Activated naive CD8-positive, alpha-beta T cell treated with anti-CD3 and anti-CD28 coated beads for 36 hours (primary cell): ENCODE measurements at regions not wholly inside any gene's neighbourhood (a gene's known extent, or its start where the extent isn't known, plus 50 kb on each side); places are given as distances from the start of the nearest gene placed in this dataset.

Source experiments
- DNase-seq: peaks from one replicate; pipeline ENCODE4 v3.0.0; 2021
- H3K27ac Mint-ChIP-seq: one replicate; pipeline ENCODE4 v1.8.0; 2022; ENCODE audit warnings: mild to moderate bottlenecking, moderate library complexity, mixed read lengths
- H3K27me3 Mint-ChIP-seq: one replicate; pipeline ENCODE4 v1.8.0; 2022; ENCODE audit warnings: mild to moderate bottlenecking, mixed read lengths
- H3K36me3 Mint-ChIP-seq: one replicate; pipeline ENCODE4 v1.8.0; 2021; ENCODE audit warnings: mild to moderate bottlenecking, mixed read lengths
- H3K4me1 Mint-ChIP-seq: one replicate; pipeline ENCODE4 v1.8.0; 2021; ENCODE audit warnings: mixed read lengths
- H3K4me3 Mint-ChIP-seq: one replicate; pipeline ENCODE4 v1.8.0; 2022; ENCODE audit warnings: mild to moderate bottlenecking, moderate library complexity, mixed read lengths
- H3K9me3 Mint-ChIP-seq: one replicate; pipeline ENCODE4 v1.8.0; 2022; ENCODE audit warnings: mixed read lengths

DNA sequence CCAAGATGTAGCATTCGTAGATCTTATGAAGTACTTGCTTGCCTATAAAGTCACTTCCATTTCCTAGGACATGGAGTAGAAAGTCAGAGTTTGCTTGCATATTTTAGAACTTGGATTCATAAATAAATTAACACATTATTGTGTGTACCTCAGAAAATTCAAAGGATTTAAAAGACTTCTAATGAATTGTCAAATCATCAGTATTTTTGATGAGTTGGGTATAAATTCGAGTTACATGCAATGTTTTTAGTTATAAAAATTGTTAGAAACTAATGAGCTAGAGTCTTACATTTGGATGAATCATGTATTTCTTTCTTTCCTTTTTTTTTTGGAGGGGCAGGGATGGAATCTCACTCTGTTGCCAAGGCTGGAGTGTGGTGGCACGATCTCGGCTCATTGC, 156.9 kb upstream of the KCNJ16 start:
- DNase-seq: no peak
- no peaks in the 10 kb centered on the region for H3K36me3 Mint-ChIP-seq
- H3K27ac Mint-ChIP-seq: no peak overlapping the region
- H3K4me1 Mint-ChIP-seq: no peaks in the 10 kb centered on the region
- H3K4me3 Mint-ChIP-seq: no peak overlapping the region
- peaks cover 3% of the 10 kb centered on the region for H3K27me3 Mint-ChIP-seq
- peaks cover 6% of the 10 kb centered on the region for H3K9me3 Mint-ChIP-seq

- Mint-ChIP-seq H3K27me3 (peaks cover 3% of the 10 kb centered on the region), H3K4me3 (no peak overlapping the region), H3K27ac (no peak overlapping the region), H3K4me1 (no peaks in the 10 kb centered on the region), H3K9me3 (peaks cover 6% of the 10 kb centered on the region), H3K36me3 (no peaks in the 10 kb centered on the region)
- DNase-seq: no peak
Observed at GRCh38 chr17:69919789-69920188, 155.2 kb upstream of the KCNJ16 start.

GRCh38 chr17:69921046-69921445, 154.0 kb upstream of the KCNJ16 start:
- H3K4me3 Mint-ChIP-seq: no peak overlapping the region
- no peak for DNase-seq
- H3K27ac Mint-ChIP-seq: no peak overlapping the region
- no peaks in the 10 kb centered on the region for H3K4me1 Mint-ChIP-seq
- H3K9me3 Mint-ChIP-seq: peaks cover 6% of the 10 kb centered on the region
- no peaks in the 10 kb centered on the region for H3K36me3 Mint-ChIP-seq
- H3K27me3 Mint-ChIP-seq: peaks cover 3% of the 10 kb centered on the region

GRCh38 chr17:69928611-69929010, 146.4 kb upstream of the KCNJ16 start:
- Mint-ChIP-seq H3K4me1 (no peaks in the 10 kb centered on the region), H3K27ac (no peak overlapping the region), H3K27me3 (no peaks in the 10 kb centered on the region), H3K9me3 (peaks cover 3% of the 10 kb centered on the region), H3K4me3 (no peak overlapping the region), H3K36me3 (no peaks in the 10 kb centered on the region)
- no peak for DNase-seq

GRCh38 chr17:69936996-69937395, 138.0 kb upstream of the KCNJ16 start:
- Mint-ChIP-seq H3K9me3 (no peaks in the 10 kb centered on the region), H3K27me3 (no peaks in the 10 kb centered on the region), H3K4me1 (no peaks in the 10 kb centered on the region), H3K36me3 (no peaks in the 10 kb centered on the region), H3K27ac (no peak overlapping the region), H3K4me3 (no peak overlapping the region)
- DNase-seq: no peak

GRCh38 chr17:69943058-69943457, 132.0 kb upstream of the KCNJ16 start:
- Mint-ChIP-seq H3K9me3 (no peaks in the 10 kb centered on the region), H3K4me3 (no peak overlapping the region), H3K27ac (no peak overlapping the region), H3K27me3 (no peaks in the 10 kb centered on the region), H3K36me3 (no peaks in the 10 kb centered on the region), H3K4me1 (no peaks in the 10 kb centered on the region)
- no peak for DNase-seq

DNA sequence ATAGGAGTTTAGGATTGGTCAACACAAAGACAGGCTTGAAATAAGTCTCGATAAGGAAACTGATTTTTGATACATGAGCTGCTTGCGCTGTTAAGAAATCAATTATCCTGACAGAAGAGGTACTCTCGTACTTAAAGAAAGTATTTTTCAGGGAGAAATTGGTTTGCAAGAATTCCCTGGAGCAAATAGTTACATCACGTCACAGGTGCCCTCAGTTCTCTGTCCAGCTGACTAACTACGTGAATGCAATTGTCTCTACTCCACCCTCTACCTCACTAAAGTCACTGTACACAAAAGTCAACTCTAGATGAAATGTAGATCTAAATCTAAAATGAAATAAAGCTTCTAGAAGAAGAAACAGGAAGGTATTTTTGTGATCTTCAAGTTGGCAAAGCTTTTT, 130.6 kb upstream of the KCNJ16 start:
- H3K27me3 Mint-ChIP-seq: no peaks in the 10 kb centered on the region
- no peak for DNase-seq
- no peaks in the 10 kb centered on the region for H3K9me3 Mint-ChIP-seq
- no peaks in the 10 kb centered on the region for H3K36me3 Mint-ChIP-seq
- H3K27ac Mint-ChIP-seq: no peak overlapping the region
- H3K4me3 Mint-ChIP-seq: no peak overlapping the region
- no peaks in the 10 kb centered on the region for H3K4me1 Mint-ChIP-seq

GRCh38 chr17:69945698-69946185, 129.3 kb upstream of the KCNJ16 start:
- no peak overlapping the region for H3K27ac Mint-ChIP-seq
- no peaks in the 10 kb centered on the region for H3K27me3 Mint-ChIP-seq
- H3K4me3 Mint-ChIP-seq: no peak overlapping the region
- H3K4me1 Mint-ChIP-seq: no peaks in the 10 kb centered on the region
- DNase-seq: no peak
- no peaks in the 10 kb centered on the region for H3K36me3 Mint-ChIP-seq
- H3K9me3 Mint-ChIP-seq: no peaks in the 10 kb centered on the region

- H3K27ac Mint-ChIP-seq: no peak overlapping the region
- H3K9me3 Mint-ChIP-seq: no peaks in the 10 kb centered on the region
- no peak for DNase-seq
- H3K36me3 Mint-ChIP-seq: no peaks in the 10 kb centered on the region
- H3K4me3 Mint-ChIP-seq: peak overlapping the region; percentile 7
- no peaks in the 10 kb centered on the region for H3K27me3 Mint-ChIP-seq
- H3K4me1 Mint-ChIP-seq: no peaks in the 10 kb centered on the region
Observed at GRCh38 chr17:69947027-69947759, 127.8 kb upstream of the KCNJ16 start.

GRCh38 chr17:69948406-69948805, 126.6 kb upstream of the KCNJ16 start:
- H3K4me1 Mint-ChIP-seq: no peaks in the 10 kb centered on the region
- H3K27ac Mint-ChIP-seq: no peak overlapping the region
- H3K36me3 Mint-ChIP-seq: no peaks in the 10 kb centered on the region
- H3K9me3 Mint-ChIP-seq: no peaks in the 10 kb centered on the region
- H3K4me3 Mint-ChIP-seq: no peak overlapping the region
- no peak for DNase-seq
- H3K27me3 Mint-ChIP-seq: no peaks in the 10 kb centered on the region

DNA sequence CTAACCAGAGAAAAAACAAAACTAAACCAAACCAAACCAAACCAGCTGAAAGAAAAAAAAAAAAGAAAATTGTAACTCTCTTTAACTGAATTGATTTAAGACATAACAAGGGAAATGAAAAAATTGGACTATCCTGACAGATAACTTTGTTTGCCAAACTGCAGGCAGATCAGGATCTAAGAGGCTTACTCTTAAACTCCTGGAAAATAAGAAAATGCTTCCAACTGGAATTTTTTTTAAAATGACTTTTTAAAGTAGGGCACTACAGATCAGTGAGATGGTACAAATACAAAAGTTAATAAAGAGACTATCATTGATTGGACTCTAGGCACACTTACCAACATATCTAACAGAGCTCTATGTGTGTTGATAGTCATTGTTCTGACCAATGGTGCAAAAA, 125.5 kb upstream of the KCNJ16 start:
- DNase-seq: no peak
- H3K36me3 Mint-ChIP-seq: no peaks in the 10 kb centered on the region
- H3K4me1 Mint-ChIP-seq: no peaks in the 10 kb centered on the region
- no peak overlapping the region for H3K4me3 Mint-ChIP-seq
- H3K27ac Mint-ChIP-seq: no peak overlapping the region
- no peaks in the 10 kb centered on the region for H3K27me3 Mint-ChIP-seq
- H3K9me3 Mint-ChIP-seq: no peaks in the 10 kb centered on the region

DNA sequence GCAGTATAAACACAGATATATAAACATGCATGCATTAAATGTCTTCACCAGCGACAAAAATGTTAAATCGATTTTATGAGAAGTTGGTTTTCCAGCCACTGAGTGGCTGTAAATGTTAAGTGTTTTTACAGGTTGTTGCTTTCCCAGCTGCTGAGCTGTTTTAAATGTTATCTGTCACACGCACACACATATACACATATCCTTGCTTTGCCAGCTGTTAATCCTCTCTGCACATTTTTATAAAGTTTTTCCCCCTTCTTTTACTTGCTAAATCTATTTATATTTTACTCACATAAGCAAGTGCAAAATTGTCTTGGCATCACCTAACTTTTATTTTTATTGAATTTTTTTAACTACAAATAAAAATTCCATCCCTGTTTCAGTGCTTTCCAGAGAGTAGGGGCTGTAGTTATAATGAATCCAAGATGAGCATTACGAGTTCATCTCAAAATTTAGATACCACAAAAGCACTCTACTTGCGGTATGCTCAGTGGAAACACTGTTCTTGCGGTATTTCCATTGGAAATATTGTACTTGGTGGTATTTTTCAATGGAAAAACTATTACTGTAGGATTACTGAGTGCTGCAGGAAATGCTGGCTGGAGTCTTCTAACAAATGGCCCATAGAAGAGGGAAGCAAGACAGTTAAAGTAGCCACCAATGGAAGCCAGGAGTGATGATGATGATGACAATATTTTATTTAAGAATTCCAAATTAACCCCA, 124.9 kb upstream of the KCNJ16 start:
- no peaks in the 10 kb centered on the region for H3K9me3 Mint-ChIP-seq
- no peaks in the 10 kb centered on the region for H3K27me3 Mint-ChIP-seq
- no peaks in the 10 kb centered on the region for H3K4me1 Mint-ChIP-seq
- no peak overlapping the region for H3K27ac Mint-ChIP-seq
- no peak overlapping the region for H3K4me3 Mint-ChIP-seq
- DNase-seq: no peak
- H3K36me3 Mint-ChIP-seq: no peaks in the 10 kb centered on the region

DNA sequence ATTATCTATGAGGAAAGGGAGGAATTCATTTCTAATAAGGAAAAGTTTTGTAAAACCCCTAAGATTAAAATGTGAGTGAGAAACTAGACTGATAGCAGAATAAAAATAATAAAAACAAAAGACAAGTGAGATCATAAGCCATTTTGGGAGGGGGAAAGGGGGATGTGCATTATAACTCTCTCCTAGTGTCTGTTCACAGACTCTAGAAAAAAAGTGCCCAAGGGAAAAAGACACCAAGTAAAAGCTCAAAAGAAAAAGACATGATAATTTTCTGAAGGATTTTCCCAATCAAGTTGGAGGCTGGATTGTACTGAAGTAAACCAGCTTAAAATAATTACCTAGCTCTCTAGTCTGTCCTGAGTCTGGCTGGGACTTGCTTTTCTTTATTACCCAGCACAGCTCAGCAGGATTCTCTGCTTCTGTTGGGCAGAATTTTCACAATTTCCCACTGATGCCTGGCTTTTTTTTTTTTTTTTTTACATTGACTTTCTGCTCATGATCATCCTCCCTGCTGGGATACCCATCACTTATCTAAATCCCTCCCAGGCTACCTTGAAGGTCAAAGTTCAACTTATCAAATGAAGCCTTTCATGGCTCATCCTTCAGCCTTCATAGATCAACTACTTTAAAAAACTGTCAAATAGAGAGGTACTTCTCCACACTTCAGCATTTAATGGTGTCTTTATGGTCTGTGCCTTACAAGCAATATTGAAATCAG, 124.2 kb upstream of the KCNJ16 start:
- Mint-ChIP-seq H3K9me3 (no peaks in the 10 kb centered on the region), H3K27ac (no peak overlapping the region), H3K4me1 (no peaks in the 10 kb centered on the region), H3K4me3 (no peak overlapping the region), H3K27me3 (peaks cover 2% of the 10 kb centered on the region), H3K36me3 (no peaks in the 10 kb centered on the region)
- DNase-seq: no peak

DNA sequence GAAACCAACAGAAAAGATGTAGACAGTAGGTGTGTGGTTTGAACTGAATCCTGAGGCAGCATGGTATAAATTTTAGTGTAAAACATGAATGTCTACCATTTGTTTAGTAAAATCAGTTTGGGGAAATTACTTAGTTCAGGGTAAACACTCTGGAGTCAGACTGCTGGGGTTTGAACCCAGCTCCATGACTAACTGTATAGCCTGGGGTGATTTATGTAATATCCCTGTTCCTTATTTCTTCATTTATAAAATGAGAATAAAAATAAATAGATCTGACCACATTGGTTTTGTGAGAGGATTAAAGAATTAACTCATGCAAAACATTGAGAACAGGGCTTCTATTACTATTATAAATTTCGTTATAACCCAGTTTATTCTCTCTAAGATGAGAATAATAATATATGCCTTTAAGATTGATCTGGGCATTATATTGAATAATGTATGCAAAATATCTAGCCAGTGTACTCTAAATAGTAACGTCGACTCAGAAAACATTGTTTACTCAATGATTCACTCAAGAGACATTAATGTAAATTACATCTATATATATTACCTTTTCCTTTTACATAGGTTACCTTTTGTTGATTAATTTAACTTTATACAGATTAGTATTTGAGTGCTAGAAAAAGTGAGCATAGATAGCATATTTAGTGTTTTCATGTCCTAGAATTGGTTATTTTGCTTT, 120.6 kb upstream of the KCNJ16 start:
- no peak for DNase-seq
- Mint-ChIP-seq H3K9me3 (peaks cover 2% of the 10 kb centered on the region), H3K27ac (no peak overlapping the region), H3K27me3 (peaks cover 3% of the 10 kb centered on the region), H3K4me3 (no peak overlapping the region), H3K36me3 (no peaks in the 10 kb centered on the region), H3K4me1 (no peaks in the 10 kb centered on the region)

GRCh38 chr17:69958063-69958462, 117.0 kb upstream of the KCNJ16 start:
- H3K27me3 Mint-ChIP-seq: peaks cover 3% of the 10 kb centered on the region
- H3K27ac Mint-ChIP-seq: no peak overlapping the region
- H3K4me3 Mint-ChIP-seq: no peak overlapping the region

More at GRCh38 chr17:69958063-69958462, 117.0 kb upstream of the KCNJ16 start:
- Mint-ChIP-seq H3K4me1 (no peaks in the 10 kb centered on the region), H3K36me3 (no peaks in the 10 kb centered on the region), H3K9me3 (peaks cover 2% of the 10 kb centered on the region)
- DNase-seq: no peak
